ENCODE measurements at regions not wholly inside any gene's neighbourhood (a gene's known extent, or its start where the extent isn't known, plus 50 kb on each side); places are given as distances from the start of the nearest gene placed in this dataset.

DNA sequence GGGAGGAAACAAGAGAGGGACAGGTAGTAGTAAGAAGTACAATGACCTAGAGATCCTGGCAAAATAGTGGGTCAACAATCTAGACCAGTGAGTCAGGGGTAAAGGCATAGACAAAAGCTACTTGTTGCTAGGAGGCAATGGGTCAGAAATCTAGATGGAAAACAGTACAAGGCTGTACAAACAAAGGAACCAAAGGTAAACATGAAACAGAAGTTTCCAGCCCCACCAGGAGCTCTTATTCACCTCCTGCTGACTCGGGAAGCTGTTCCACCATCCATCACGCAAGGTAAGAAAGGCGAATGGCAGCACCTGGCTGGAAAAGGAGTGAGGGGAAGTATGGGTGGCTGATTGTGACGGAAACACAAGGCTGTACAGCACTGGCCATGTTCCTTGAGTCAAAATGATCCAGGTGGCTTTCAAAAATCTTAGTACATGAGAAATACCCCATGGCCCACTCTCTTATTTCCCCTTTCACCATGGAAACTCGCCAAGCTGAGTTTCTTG lies 70.5 kb upstream of the RAI14 start:
- no peak for DNase-seq (ENCODE audit: insufficient read length, low spot score)
- no peak for FAIRE-seq
- TF ChIP-seq, protein P1, sequence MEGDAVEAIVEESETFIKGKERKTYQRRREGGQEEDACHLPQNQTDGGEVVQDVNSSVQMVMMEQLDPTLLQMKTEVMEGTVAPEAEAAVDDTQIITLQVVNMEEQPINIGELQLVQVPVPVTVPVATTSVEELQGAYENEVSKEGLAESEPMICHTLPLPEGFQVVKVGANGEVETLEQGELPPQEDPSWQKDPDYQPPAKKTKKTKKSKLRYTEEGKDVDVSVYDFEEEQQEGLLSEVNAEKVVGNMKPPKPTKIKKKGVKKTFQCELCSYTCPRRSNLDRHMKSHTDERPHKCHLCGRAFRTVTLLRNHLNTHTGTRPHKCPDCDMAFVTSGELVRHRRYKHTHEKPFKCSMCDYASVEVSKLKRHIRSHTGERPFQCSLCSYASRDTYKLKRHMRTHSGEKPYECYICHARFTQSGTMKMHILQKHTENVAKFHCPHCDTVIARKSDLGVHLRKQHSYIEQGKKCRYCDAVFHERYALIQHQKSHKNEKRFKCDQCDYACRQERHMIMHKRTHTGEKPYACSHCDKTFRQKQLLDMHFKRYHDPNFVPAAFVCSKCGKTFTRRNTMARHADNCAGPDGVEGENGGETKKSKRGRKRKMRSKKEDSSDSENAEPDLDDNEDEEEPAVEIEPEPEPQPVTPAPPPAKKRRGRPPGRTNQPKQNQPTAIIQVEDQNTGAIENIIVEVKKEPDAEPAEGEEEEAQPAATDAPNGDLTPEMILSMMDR (IDR thresholded peaks at IDR 0.05; ENCODE audit: insufficient read depth, missing control alignments): no peak

DNA sequence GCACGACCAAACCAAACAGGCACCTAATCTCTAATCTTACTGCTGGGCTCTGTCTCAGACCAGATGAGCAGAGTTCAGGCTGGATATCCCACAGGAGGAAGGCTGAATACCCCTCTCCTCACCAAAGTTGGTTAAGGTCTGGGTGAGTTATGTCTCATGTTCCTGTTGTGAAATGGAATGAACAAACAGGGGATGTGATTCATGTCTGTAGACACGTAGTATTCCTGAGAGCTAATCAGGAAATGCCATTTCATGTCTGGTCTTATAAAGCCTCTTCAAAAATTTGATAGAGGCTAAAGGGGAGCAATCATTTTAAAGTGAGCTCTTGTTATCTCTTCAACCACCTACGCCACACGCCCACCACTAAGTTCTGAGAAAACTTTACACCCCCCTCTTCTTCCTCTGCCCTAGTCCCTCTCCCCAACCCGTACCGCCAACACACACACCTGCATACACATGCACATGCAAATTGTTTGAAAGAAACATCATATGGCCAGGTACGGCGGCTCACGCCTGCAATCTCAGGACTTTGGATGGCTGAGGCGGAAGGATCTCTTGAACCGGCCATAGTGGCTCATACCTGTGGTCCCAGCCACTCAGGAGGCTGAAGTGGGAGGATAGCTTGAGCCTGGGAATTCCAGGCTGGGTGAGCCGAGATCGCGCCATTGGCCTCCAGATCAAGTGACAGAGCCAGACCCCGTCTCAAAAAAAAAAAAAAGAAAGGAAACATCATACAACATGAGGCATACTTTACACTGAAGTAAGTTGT lies 69.8 kb upstream of the RAI14 start:
- DNase-seq (ENCODE audit: insufficient read length, low spot score) (no peak), FAIRE-seq (no peak)
- TF ChIP-seq, protein P1 (IDR thresholded peaks at IDR 0.05; ENCODE audit: insufficient read depth, missing control alignments): no peak

DNA sequence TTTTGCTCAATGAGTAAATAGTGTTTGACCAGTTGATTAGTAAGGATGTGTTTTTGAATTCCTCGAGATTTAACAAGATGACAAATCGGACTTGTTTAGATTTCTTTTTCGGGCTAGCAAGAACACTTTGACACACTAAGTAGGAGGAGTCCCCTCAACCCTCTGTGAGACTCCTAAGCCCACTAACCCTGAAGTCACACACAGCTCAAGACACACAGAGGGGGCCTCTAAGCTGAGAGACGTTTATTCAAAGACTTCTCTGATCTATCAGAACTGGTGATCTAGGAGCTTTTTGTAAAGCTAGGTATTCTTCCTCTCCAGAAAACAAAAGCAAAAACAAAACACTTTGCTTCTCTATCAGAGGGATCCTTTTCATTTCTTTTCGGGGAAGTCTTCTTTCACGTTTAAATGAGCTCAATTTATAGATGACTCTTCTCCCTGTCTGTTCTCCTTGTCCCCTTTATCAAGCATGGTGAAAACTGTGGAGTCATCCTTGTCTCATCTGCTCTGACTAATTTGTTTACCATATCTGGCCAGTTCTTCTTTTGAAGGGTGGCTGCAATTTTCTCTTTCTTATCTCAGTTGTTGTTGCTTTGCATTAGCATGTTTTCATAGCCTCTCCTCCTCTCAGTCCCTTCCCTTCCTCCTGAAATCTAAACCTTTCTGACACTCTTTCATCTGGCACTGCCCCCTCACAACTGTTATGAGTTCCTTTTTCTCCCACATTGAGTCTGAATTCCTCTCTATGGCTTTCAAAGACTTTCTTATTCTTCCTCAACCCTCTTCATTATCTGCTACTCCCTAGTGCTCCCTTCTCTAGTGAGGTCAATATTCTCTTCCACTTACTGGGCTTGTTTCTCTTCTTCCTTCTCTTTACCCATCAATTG lies 68.5 kb upstream of the RAI14 start:
- FAIRE-seq: no peak
- DNase-seq (ENCODE audit: insufficient read length, low spot score): no peak
- TF ChIP-seq, protein P1 (IDR thresholded peaks at IDR 0.05; ENCODE audit: insufficient read depth, missing control alignments): no peak

DNA sequence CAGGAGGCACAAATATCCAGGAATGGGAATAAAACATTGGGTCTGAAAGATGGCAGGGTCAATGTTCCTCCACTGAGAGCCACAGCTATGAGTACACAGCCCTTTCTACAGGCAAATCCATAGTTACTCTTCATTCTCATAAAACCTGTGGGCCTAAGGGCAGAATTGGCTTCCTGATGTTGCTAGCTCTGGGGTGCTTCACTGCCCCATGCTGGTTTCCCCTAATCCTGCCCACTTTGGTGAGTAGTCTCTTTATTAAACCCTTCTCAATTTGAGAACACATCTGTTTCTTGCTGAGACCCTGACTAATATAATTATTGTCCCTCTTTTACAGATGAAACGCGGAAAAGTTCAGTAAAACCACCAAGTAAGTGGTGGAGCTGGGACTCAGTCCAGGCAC lies 66.3 kb upstream of the RAI14 start:
- no peak for FAIRE-seq
- no peak for DNase-seq (ENCODE audit: insufficient read length, low spot score)
- TF ChIP-seq, protein P1 (IDR thresholded peaks at IDR 0.05; ENCODE audit: insufficient read depth, missing control alignments): no peak

DNA sequence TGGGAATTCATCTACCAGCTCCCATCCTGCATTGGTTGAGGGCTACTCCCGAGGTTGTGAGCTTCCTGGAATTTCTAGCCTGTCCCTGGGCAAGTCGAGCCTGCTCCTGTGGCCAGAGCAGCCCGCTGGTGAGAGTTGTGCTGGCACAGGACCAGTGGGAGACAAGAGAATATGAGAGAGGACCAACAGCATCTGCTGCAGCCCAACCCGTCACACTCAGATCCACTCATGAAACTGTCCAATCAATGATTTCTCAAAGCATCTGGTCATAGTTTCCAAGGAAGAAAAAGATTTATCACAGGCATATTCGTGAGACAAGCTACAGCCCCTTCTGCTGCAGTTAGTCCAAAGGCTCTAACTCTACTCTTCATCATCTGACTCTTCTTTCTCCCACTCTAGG lies 64.4 kb upstream of the RAI14 start:
- TF ChIP-seq, protein P1 (IDR thresholded peaks at IDR 0.05; ENCODE audit: insufficient read depth, missing control alignments): no peak
- DNase-seq (ENCODE audit: insufficient read length, low spot score) (no peak), FAIRE-seq (no peak)

DNA sequence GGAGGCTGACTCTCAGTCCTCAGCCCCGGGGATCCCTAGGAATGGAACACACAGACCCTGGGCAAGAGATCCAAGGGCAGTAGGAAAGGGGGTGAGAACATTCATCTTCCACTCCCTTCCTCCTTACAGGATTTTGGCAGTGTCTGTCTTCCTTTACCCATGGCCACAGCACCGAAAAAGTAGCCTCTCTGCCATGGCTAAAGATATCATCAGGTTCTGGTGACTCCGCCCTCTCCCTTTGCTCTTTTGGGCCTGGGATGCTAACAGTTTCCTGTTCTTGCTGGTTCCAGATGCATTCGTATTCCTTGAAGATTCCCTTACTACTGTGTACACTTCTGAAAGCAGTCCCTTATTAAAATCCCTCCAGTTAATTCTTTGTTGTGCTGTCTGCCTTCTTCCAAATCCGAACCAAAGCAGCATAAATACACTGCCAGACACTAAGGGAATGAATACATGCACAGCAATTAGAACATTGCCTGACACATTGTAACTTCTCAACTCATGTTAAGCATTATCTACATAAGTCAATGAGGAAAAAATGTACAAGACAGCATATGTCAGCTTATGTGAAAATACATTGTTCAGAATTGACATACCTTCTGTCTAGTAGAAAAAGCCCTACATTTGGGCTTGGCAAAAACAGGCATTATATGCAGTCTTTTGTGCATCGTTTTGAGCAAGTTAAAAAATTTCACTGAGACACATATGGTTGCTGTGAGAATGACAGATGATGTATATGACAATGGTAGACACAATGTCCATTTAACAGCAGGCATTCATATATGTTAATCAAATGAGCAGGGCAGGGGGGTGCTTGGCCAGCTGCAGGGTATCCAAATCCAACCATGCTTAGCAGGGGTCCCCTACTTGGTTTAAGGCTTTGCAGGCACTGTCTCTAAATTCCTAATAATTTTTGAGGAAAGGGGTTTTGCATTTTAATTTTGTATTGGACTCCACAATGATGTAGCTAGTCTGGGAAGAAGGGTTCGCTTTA lies 58.8 kb upstream of the RAI14 start:
- TF ChIP-seq, protein P1 (IDR thresholded peaks at IDR 0.05; ENCODE audit: insufficient read depth, missing control alignments): no peak
- FAIRE-seq (no peak), DNase-seq (ENCODE audit: insufficient read length, low spot score) (no peak)
